SK-N-MC (cell line): ENCODE measurements at regions not wholly inside any gene's neighbourhood (a gene's known extent, or its start where the extent isn't known, plus 50 kb on each side); places are given as distances from the start of the nearest gene placed in this dataset.

ENCODE experiments used
- EZH2 ChIP-seq: fragments of 200-600 bp; sonication (generic); IDR thresholded peaks from one replicate; pipeline ENCODE4 v1.6.1; 2017; ENCODE audit warnings: antibody characterized with exemption
- POLR2AphosphoS5 ChIP-seq: IDR thresholded peaks from 2 replicates; pipeline ENCODE4 v1.6.1; 2012; ENCODE audit warnings: mild to moderate bottlenecking, low read depth, low read length, borderline replicate concordance

DNA sequence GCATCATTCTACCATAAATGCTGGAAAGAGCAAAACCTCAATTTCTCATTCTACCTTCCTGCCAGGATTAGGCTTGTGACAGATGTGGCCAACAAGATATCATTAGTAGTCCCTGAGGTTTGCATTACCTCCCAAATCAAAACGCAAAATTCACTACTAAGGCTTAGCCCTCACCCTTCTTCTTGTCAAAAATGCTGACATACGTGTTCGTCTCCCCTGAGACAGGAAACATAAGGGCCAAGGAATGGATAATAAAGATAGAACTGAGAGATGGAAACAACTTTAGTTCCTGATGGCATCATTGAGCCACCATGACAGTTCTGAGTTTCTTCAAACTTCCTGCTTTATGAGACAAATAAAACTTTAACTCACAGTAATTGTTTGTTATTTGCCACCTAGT lies 642.1 kb downstream of the NOVA1 start:
- TF ChIP-seq POLR2AphosphoS5 (no peak), EZH2 (no peak)
